A673 (cell line): ENCODE measurements at regions not wholly inside any gene's neighbourhood (a gene's known extent, or its start where the extent isn't known, plus 50 kb on each side); places are given as distances from the start of the nearest gene placed in this dataset.

Source experiments
- BruUV-seq: library from RNA; stranded (reverse); fragments of 400-500 nt; replicated peaks from 2 replicates; lab custom pipeline; 2021; lab: Mats Ljungman, UMichigan
- CTCF ChIA-PET: fragments of 300-600 bp; sonication (Branson Sonifier 250); formaldehyde crosslinking; loops from one replicate; lab custom pipeline; 2022; ENCODE audit warnings: antibody characterized with exemption; lab: Charles Lee
- POLR2A ChIA-PET: fragments of 300-600 bp; sonication (Branson Sonifier 250); formaldehyde crosslinking; loops from one replicate; lab custom pipeline; 2022; ENCODE audit warnings: antibody characterized with exemption; ENCODE audit not compliant: low non-redundant PET; lab: Charles Lee
- DNase-seq: peaks from one replicate; pipeline ENCODE4 v3.0.0-alpha.2; 2015; ENCODE audit warnings: low spot score
- H3K27ac ChIP-seq: fragments of 200-600 bp; sonication (generic); 2 replicates; pipeline ENCODE4 v1.5.1; 2016; ENCODE audit warnings: mixed run types, low read depth, mild to moderate bottlenecking, mixed read lengths, antibody characterized with exemption, low read length; ENCODE audit not compliant: poor library complexity, severe bottlenecking
- H3K27me3 ChIP-seq: fragments of 200-600 bp; sonication (generic); replicated peaks from 2 replicates; pipeline ENCODE4 v1.6.1; 2017; ENCODE audit warnings: mixed run types, low read depth, mild to moderate bottlenecking, mixed read lengths, antibody characterized with exemption, low read length; ENCODE audit not compliant: insufficient read depth, poor library complexity
- H3K36me3 ChIP-seq: fragments of 200-600 bp; sonication (generic); 2 replicates; pipeline ENCODE4 v1.6.1; 2016; ENCODE audit warnings: mixed run types, mild to moderate bottlenecking, mixed read lengths, antibody characterized with exemption, low read length; ENCODE audit not compliant: insufficient read depth, poor library complexity, severe bottlenecking
- H3K4me1 ChIP-seq: fragments of 200-600 bp; sonication (generic); 2 replicates; pipeline ENCODE4 v1.6.1; 2017; ENCODE audit warnings: mixed run types, mild to moderate bottlenecking, mixed read lengths, antibody characterized with exemption, low read length; ENCODE audit not compliant: insufficient read depth, poor library complexity, severe bottlenecking
- H3K4me3 ChIP-seq: fragments of 200-600 bp; sonication (generic); 2 replicates; pipeline ENCODE4 v1.5.1; 2016; ENCODE audit warnings: low read depth, mixed run types, mild to moderate bottlenecking, mixed read lengths, low read length; ENCODE audit not compliant: poor library complexity, severe bottlenecking
- H3K9me3 ChIP-seq: fragments of 200-600 bp; sonication (generic); 2 replicates; pipeline ENCODE4 v1.6.1; 2016; ENCODE audit warnings: mixed run types, low read depth, mild to moderate bottlenecking, mixed read lengths, antibody characterized with exemption, low read length; ENCODE audit not compliant: poor library complexity, severe bottlenecking
- CTCF ChIP-seq: fragments of 300-800, 200-600 bp; sonication (generic); conservative IDR thresholded peaks from 2 replicates; pipeline ENCODE4 v1.5.1; 2017; ENCODE audit warnings: low read depth, mild to moderate bottlenecking, antibody characterized with exemption, low read length, moderate library complexity, mixed read lengths
- EZH2 ChIP-seq: fragments of 200-600 bp; sonication (generic); IDR thresholded peaks from 2 replicates; pipeline ENCODE4 v1.6.1; 2017; ENCODE audit warnings: borderline replicate concordance, low read depth, mild to moderate bottlenecking, mixed read lengths, antibody characterized with exemption, low read length; ENCODE audit not compliant: poor library complexity, severe bottlenecking
- intact Hi-C: fragments of 100-400 bp; cut with micrococcal nuclease; formaldehyde crosslinking; loops from one replicate; pipeline ENCODE4 v1.10.0; 2022; ENCODE audit not compliant: unreplicated experiment

DNA sequence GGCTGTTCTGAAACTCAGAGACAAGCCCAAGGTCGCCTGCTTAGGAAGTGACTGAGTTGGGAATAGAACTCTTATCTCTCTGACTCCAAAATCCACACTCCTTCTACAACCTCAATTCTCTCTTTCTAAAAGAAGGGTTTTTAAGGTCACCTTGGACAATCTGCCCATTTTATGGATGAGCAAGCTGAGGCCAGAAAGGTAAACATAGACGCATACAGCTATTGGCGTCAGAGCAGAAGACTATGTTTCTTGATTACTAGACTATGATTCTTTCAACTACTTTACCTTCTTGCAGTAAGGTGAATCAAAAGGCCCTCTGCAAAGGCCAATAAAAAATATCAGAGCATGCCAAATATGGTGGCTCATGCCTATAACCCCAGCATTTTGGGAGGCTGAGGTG is 276.6 kb downstream of the CLIC5 start:
- DNase-seq, result no peak
- no peaks in the 10 kb centered on the region for H3K27me3 ChIP-seq
- no peak overlapping the region for H3K27ac ChIP-seq
- H3K4me3 ChIP-seq, result no peak overlapping the region
- ChIA-PET POLR2A (no interaction called here), CTCF (no interaction called here)
- H3K9me3 ChIP-seq, result no peaks in the 10 kb centered on the region
- no peaks in the 10 kb centered on the region for H3K36me3 ChIP-seq
- TF ChIP-seq EZH2, result no peak
- no peak for TF ChIP-seq CTCF
- H3K4me1 ChIP-seq, result no peaks in the 10 kb centered on the region
- intact Hi-C loops, result no loop called here
- no TSS peak for BruUV-seq

- BruUV-seq, result no TSS peak
- no peaks in the 10 kb centered on the region for H3K27me3 ChIP-seq
- intact Hi-C loops, result no loop called here
- no peaks in the 10 kb centered on the region for H3K36me3 ChIP-seq
- no peak for DNase-seq
- H3K9me3 ChIP-seq, result no peaks in the 10 kb centered on the region
- ChIA-PET POLR2A (no interaction called here), CTCF (interaction anchor here (0.5 kb wide), 1 partner anchor 597 kb away, joined by 3 read pairs; no protein-coding TSS in a partner anchor)
- no peaks in the 10 kb centered on the region for H3K4me1 ChIP-seq
- no peak overlapping the region for H3K27ac ChIP-seq
- H3K4me3 ChIP-seq, result no peak overlapping the region
- TF ChIP-seq CTCF (no peak), EZH2 (no peak)
Measured at GRCh38 chr6:45738057-45738455, 277.6 kb downstream of the CLIC5 start.

- H3K36me3 ChIP-seq, result no peaks in the 10 kb centered on the region
- no peak for TF ChIP-seq EZH2
- H3K27me3 ChIP-seq, result no peaks in the 10 kb centered on the region
- BruUV-seq, result no TSS peak
- H3K9me3 ChIP-seq, result no peaks in the 10 kb centered on the region
- ChIA-PET POLR2A (no interaction called here), CTCF (interaction anchor here (0.5 kb wide), 1 partner anchor 596 kb away, joined by 3 read pairs; no protein-coding TSS in a partner anchor)
- no peak overlapping the region for H3K4me3 ChIP-seq
- no peak overlapping the region for H3K27ac ChIP-seq
- H3K4me1 ChIP-seq, result no peaks in the 10 kb centered on the region
- intact Hi-C loops, result no loop called here
- no peak for DNase-seq
Measured at GRCh38 chr6:45737331-45738056, 278.2 kb downstream of the CLIC5 start.

GRCh38 chr6:45736134-45736533 is 279.5 kb downstream of the CLIC5 start:
- Histone ChIP-seq H3K4me3 (no peak overlapping the region), H3K27ac (no peak overlapping the region), H3K4me1 (no peaks in the 10 kb centered on the region), H3K36me3 (no peaks in the 10 kb centered on the region), H3K27me3 (no peaks in the 10 kb centered on the region), H3K9me3 (no peaks in the 10 kb centered on the region)
- CTCF ChIA-PET, result no interaction called here
- no peak for DNase-seq
- intact Hi-C loops, result no loop called here
- TF ChIP-seq EZH2 (no peak), CTCF (no peak)
- BruUV-seq, result no TSS peak
- POLR2A ChIA-PET, result no interaction called here
